Liver (tissue), 3 donors: ENCODE measurements at regions not wholly inside any gene's neighbourhood (a gene's known extent, or its start where the extent isn't known, plus 50 kb on each side); places are given as distances from the start of the nearest gene placed in this dataset.

Experiments used
- HNF4G ChIP-seq: IDR thresholded peaks from 2 replicates; pipeline ENCODE4 v1.6.1; 2016; ENCODE audit warnings: antibody characterized with exemption
- RAD21 ChIP-seq, 2 donors: IDR thresholded peaks; 2 replicates each; pipeline ENCODE4 v1.6.1; 2016; ENCODE audit warnings: antibody characterized with exemption in 2 of 2, mild to moderate bottlenecking in 2 of 2
- TAF1 ChIP-seq: conservative IDR thresholded peaks from 2 replicates; pipeline ENCODE4 v1.6.1; 2016; ENCODE audit warnings: antibody characterized with exemption, mild to moderate bottlenecking
- YY1 ChIP-seq: IDR thresholded peaks from 2 replicates; pipeline ENCODE4 v1.6.1; 2016; ENCODE audit warnings: antibody characterized with exemption, mild to moderate bottlenecking
- TF ChIP-seq, protein P1 (sequence below): fragments of 150-350 bp; IDR thresholded peaks from 2 replicates; pipeline ENCODE4 v1.5.1; 2017; ENCODE audit warnings: improper control_type of control experiment, low read depth, low read length; ENCODE audit not compliant: missing input control
- donor health status: healthy.
- donor health status: healthy.

GRCh38 chr9:22514871-22515270 is 68.2 kb downstream of the DMRTA1 start:
- TF ChIP-seq RAD21 (IDR thresholded peaks at IDR 0.05) = no peak
- TF ChIP-seq YY1 = no peak
- TF ChIP-seq, protein P1, sequence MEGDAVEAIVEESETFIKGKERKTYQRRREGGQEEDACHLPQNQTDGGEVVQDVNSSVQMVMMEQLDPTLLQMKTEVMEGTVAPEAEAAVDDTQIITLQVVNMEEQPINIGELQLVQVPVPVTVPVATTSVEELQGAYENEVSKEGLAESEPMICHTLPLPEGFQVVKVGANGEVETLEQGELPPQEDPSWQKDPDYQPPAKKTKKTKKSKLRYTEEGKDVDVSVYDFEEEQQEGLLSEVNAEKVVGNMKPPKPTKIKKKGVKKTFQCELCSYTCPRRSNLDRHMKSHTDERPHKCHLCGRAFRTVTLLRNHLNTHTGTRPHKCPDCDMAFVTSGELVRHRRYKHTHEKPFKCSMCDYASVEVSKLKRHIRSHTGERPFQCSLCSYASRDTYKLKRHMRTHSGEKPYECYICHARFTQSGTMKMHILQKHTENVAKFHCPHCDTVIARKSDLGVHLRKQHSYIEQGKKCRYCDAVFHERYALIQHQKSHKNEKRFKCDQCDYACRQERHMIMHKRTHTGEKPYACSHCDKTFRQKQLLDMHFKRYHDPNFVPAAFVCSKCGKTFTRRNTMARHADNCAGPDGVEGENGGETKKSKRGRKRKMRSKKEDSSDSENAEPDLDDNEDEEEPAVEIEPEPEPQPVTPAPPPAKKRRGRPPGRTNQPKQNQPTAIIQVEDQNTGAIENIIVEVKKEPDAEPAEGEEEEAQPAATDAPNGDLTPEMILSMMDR = no peak
- TF ChIP-seq HNF4G = no peak
- TF ChIP-seq TAF1 = no peak
